Endothelial cell of umbilical vein (primary cell): ENCODE measurements at regions not wholly inside any gene's neighbourhood (a gene's known extent, or its start where the extent isn't known, plus 50 kb on each side); places are given as distances from the start of the nearest gene placed in this dataset.
"Not testable (repeated sequence)": the region's sequence is repeated elsewhere in the genome, so short reads cannot be mapped to it uniquely, and the experiment has no call there.

ENCODE experiments used
- BruUV-seq: library from RNA; stranded (reverse); fragments of 400-500 nt; replicated peaks from 2 replicates; lab custom pipeline; 2021; lab: Mats Ljungman, UMichigan
- CTCF ChIA-PET: fragments of 300-600, 350-600 bp; sonication (Branson Sonifier 250); formaldehyde crosslinking; loops from one replicate; lab custom pipeline; 2021; ENCODE audit warnings: antibody characterized with exemption, inconsistent platforms; lab: Charles Lee
- POLR2A ChIA-PET: fragments of 300-600, 350-600 bp; sonication (Branson Sonifier 250); formaldehyde crosslinking; loops from one replicate; lab custom pipeline; 2021; ENCODE audit warnings: antibody characterized with exemption, inconsistent platforms; lab: Charles Lee
- DNase-seq: peaks from one replicate; pipeline ENCODE4 v3.0.0-alpha.2; 2011; ENCODE audit warnings: low read depth, low spot score
- FAIRE-seq: peaks from 2 replicates; lab custom pipeline; 2011; peaks lifted over from hg19 to GRCh38; lab: Jason Lieb, UNC
- H2AFZ ChIP-seq: 2 replicates; pipeline ENCODE4 v1.6.0; 2012; ENCODE audit warnings: low read depth, low read length, control low read depth, inconsistent platforms
- H3K27ac ChIP-seq: 2 replicates; pipeline ENCODE4 v1.5.1; 2011; ENCODE audit warnings: low read depth, mild to moderate bottlenecking, control low read depth, low read length, moderate library complexity; ENCODE audit not compliant: insufficient read depth
- H3K27me3 ChIP-seq, 2 experiments: 2 replicates each; pipeline versions ENCODE4 v1.6.0 to v1.6.1; 2011; ENCODE audit warnings: low read length in 2 of 2, mixed read lengths in 1 of 2; ENCODE audit not compliant: control insufficient read depth in 2 of 2, insufficient read depth in 2 of 2
- H3K36me3 ChIP-seq, 2 experiments: 2 replicates in 1 of 2; 3 replicates in 1 of 2; pipeline ENCODE4 v1.5.1; 2011; ENCODE audit warnings: low read length in 2 of 2, mild to moderate bottlenecking in 1 of 2, moderate library complexity in 1 of 2; ENCODE audit not compliant: control insufficient read depth in 2 of 2, insufficient read depth in 2 of 2; ENCODE audit errors: extremely low read depth in 1 of 2
- H3K4me1 ChIP-seq: 3 replicates; pipeline ENCODE4 v1.5.1; 2011; ENCODE audit warnings: mild to moderate bottlenecking, low read length; ENCODE audit not compliant: control insufficient read depth, insufficient read depth; ENCODE audit errors: extremely low read depth
- H3K4me2 ChIP-seq: 2 replicates; pipeline ENCODE4 v1.6.1; 2011; ENCODE audit warnings: low read length, control low read depth, mixed read lengths; ENCODE audit not compliant: insufficient read depth
- H3K4me3 ChIP-seq, 3 experiments: fragments of 200-600 bp in 1 of 3; sonication (generic), shearing (Covaris generic) in 1 of 3; replicated peaks in 1 of 3; 2 replicates each; pipeline ENCODE4 v1.5.1; 2011 to 2016; ENCODE audit warnings: control low read depth in 3 of 3, low read length in 3 of 3, mild to moderate bottlenecking in 2 of 3, inconsistent platforms in 1 of 3, low read depth in 1 of 3, moderate library complexity in 1 of 3; ENCODE audit not compliant: insufficient read depth in 1 of 3
- H3K79me2 ChIP-seq: 2 replicates; pipeline ENCODE4 v1.6.0; 2012; ENCODE audit warnings: low read length, inconsistent platforms; ENCODE audit not compliant: control insufficient read depth, insufficient read depth
- H3K9ac ChIP-seq: replicated peaks from 2 replicates; pipeline ENCODE3; 2011; ENCODE audit warnings: low read length, control low read depth; ENCODE audit not compliant: insufficient read depth; ENCODE audit errors: extremely low read depth
- H3K9me1 ChIP-seq: replicated peaks from 3 replicates; pipeline ENCODE4 v1.6.0; 2011; ENCODE audit warnings: mild to moderate bottlenecking, low read length; ENCODE audit not compliant: control insufficient read depth, insufficient read depth; ENCODE audit errors: extremely low read depth
- H3K9me3 ChIP-seq: replicated peaks from 2 replicates; pipeline ENCODE4 v1.5.1; 2012; ENCODE audit warnings: low read length, inconsistent platforms; ENCODE audit not compliant: control insufficient read depth, insufficient read depth
- H4K20me1 ChIP-seq: replicated peaks from 2 replicates; pipeline ENCODE3; 2011; ENCODE audit warnings: mild to moderate bottlenecking, low read length; ENCODE audit not compliant: control insufficient read depth, insufficient read depth; ENCODE audit errors: extremely low read depth
- EZH2 ChIP-seq: IDR thresholded peaks from 2 replicates; pipeline ENCODE4 v1.6.1; 2012; ENCODE audit warnings: borderline replicate concordance, low read depth, mild to moderate bottlenecking, moderate library complexity, low read length, inconsistent platforms; ENCODE audit not compliant: severe bottlenecking
- FOS ChIP-seq: IDR thresholded peaks from 2 replicates; pipeline ENCODE4 v1.6.1; 2011; ENCODE audit warnings: mild to moderate bottlenecking, low read length, moderate library complexity, borderline replicate concordance; ENCODE audit not compliant: insufficient read depth
- GATA2 ChIP-seq: IDR thresholded peaks from 2 replicates; pipeline ENCODE4 v1.7.0; 2011; ENCODE audit warnings: low read depth, mild to moderate bottlenecking, moderate library complexity, mixed read lengths, low read length; ENCODE audit not compliant: insufficient read length, insufficient read depth
- JUN ChIP-seq: IDR thresholded peaks from 2 replicates; pipeline ENCODE4 v1.6.1; 2011; ENCODE audit warnings: borderline replicate concordance, low read depth; ENCODE audit not compliant: insufficient read length, insufficient read depth
- MYC ChIP-seq: IDR thresholded peaks from one replicate; pipeline ENCODE4 v1.6.1; 2011; ENCODE audit warnings: mild to moderate bottlenecking, low read depth, low read length
- POLR2A ChIP-seq: IDR thresholded peaks from 2 replicates; pipeline ENCODE4 v1.6.1; 2012; ENCODE audit warnings: low read depth, mild to moderate bottlenecking, control low read depth, low read length
- POLR2AphosphoS5 ChIP-seq: IDR thresholded peaks from 2 replicates; pipeline ENCODE4 v1.6.1; 2012; ENCODE audit warnings: low read depth, mild to moderate bottlenecking, control low read depth, low read length, moderate library complexity; ENCODE audit not compliant: insufficient read depth
- dilution Hi-C: fragments of 300-500 bp; cut with MboI; formaldehyde crosslinking; loops from one replicate; pipeline ENCODE4 v1.15.0; 2019; ENCODE audit warnings: low sequenced_read_pairs; ENCODE audit not compliant: extremely low pct_ligation_motif_present
- intact Hi-C: fragments of 100-400 bp; cut with micrococcal nuclease; formaldehyde crosslinking; loops from one replicate; pipeline ENCODE4 v1.10.0; 2022
- TF ChIP-seq, protein P1 (sequence below), 2 donors: IDR thresholded peaks; 1 replicate in 1 of 2; 2 replicates in 1 of 2; pipeline ENCODE4 v1.5.1; 2011; ENCODE audit warnings: low read length in 2 of 2, mild to moderate bottlenecking in 2 of 2, moderate library complexity in 2 of 2, control low read depth in 1 of 2, inconsistent platforms in 1 of 2, low read depth in 1 of 2; ENCODE audit not compliant: insufficient read depth in 1 of 2; ENCODE audit errors: extremely low read depth in 1 of 2
- TF ChIP-seq, protein P2 (sequence below): IDR thresholded peaks from 2 replicates; pipeline ENCODE4 v1.6.1; 2011; ENCODE audit not compliant: insufficient read depth, insufficient read length

DNA sequence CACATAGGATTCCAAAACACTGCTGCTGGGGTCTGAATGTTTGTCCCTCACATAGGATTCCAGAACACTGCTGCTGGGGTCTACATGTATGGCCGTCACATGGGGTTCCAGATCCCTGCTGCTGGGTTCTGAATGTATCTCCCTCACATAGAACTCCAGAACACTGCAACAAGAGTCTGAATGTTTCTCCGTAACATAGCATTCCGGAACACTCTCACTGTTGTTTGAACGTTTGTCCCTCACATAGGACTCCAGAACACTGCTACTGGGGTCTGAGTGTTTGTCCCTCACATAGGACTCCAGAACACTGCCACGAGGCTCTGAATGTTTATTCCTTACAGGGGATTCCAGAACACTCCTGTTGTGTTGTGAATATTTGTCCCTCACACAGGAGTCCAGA lies 216.8 kb downstream of the FOXD4L6 start:
- no peaks in the 10 kb centered on the region for H4K20me1 ChIP-seq
- DNase-seq (no peak), FAIRE-seq (no peak)
- H3K9me3 ChIP-seq = peaks cover 22% of the 10 kb centered on the region
- H3K4me1 ChIP-seq = no peaks in the 10 kb centered on the region
- H3K36me3 ChIP-seq = no peaks in the 10 kb centered on the region
- CTCF ChIA-PET = no interaction called here
- dilution Hi-C loops = no loop called here
- H2AFZ ChIP-seq = no peak overlapping the region
- H3K9me1 ChIP-seq = no peaks in the 10 kb centered on the region
- H3K4me3 ChIP-seq = no peak overlapping the region
- no peak overlapping the region for H3K27ac ChIP-seq
- BruUV-seq = no TSS peak
- no peak overlapping the region for H3K9ac ChIP-seq
- intact Hi-C loops = no loop called here
- TF ChIP-seq GATA2 (no peak), POLR2A (no peak), FOS (no peak), EZH2 (no peak), MYC (no peak), POLR2AphosphoS5 (no peak), JUN (no peak)
- TF ChIP-seq, protein P1, sequence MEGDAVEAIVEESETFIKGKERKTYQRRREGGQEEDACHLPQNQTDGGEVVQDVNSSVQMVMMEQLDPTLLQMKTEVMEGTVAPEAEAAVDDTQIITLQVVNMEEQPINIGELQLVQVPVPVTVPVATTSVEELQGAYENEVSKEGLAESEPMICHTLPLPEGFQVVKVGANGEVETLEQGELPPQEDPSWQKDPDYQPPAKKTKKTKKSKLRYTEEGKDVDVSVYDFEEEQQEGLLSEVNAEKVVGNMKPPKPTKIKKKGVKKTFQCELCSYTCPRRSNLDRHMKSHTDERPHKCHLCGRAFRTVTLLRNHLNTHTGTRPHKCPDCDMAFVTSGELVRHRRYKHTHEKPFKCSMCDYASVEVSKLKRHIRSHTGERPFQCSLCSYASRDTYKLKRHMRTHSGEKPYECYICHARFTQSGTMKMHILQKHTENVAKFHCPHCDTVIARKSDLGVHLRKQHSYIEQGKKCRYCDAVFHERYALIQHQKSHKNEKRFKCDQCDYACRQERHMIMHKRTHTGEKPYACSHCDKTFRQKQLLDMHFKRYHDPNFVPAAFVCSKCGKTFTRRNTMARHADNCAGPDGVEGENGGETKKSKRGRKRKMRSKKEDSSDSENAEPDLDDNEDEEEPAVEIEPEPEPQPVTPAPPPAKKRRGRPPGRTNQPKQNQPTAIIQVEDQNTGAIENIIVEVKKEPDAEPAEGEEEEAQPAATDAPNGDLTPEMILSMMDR (IDR thresholded peaks at IDR 0.05; ENCODE audit: extremely low read depth in 1 of 2, insufficient read depth in 1 of 2, low read depth in 1 of 2, low read length in 2 of 2) = no peak
- TF ChIP-seq, protein P2, sequence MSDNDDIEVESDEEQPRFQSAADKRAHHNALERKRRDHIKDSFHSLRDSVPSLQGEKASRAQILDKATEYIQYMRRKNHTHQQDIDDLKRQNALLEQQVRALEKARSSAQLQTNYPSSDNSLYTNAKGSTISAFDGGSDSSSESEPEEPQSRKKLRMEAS = no peak
- POLR2A ChIA-PET = no interaction called here
- H3K27me3 ChIP-seq = no peaks in the 10 kb centered on the region
- no peak overlapping the region for H3K4me2 ChIP-seq
- H3K79me2 ChIP-seq = no peaks in the 10 kb centered on the region

DNA sequence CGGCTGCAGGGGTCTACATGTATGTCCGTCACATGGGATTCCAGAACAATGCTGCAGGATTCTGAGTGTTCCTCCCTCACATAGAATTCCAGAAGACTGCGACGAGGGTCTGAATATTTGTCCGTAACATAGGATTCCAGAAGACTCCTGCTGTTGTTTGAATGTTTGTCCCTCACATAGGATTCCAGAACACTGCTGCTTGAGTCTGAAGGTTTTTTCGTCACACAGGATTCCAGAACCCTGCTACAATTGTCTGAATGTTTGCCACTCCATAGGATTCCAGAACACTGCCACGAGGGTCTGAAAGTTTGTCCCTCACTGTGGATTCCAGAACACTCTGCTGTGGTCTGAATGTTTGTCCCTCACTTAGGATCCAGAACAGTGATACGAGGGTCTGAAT lies 217.5 kb downstream of the FOXD4L6 start:
- DNase-seq, H3K27me3 ChIP-seq, CTCF ChIA-PET, BruUV-seq, H3K9me1 ChIP-seq, intact Hi-C loops, H2AFZ ChIP-seq, H3K36me3 ChIP-seq, H3K27ac ChIP-seq, H3K4me2 ChIP-seq, H3K4me1 ChIP-seq, POLR2A ChIA-PET, H3K4me3 ChIP-seq, dilution Hi-C loops, FAIRE-seq, H4K20me1 ChIP-seq, H3K79me2 ChIP-seq, H3K9ac ChIP-seq: not testable (repeated sequence)
- H3K9me3 ChIP-seq = peaks cover 22% of the 10 kb centered on the region
